Stimulated activated CD4-positive, alpha-beta T cell treated with anti-CD3 and anti-CD28 coated beads, Interleukin-4, amount 100 ng/mL, for 24 hours (primary cell): ENCODE measurements at regions not wholly inside any gene's neighbourhood (a gene's known extent, or its start where the extent isn't known, plus 50 kb on each side); places are given as distances from the start of the nearest gene placed in this dataset.

Source experiments
- DNase-seq: peaks from one replicate; pipeline ENCODE4 v3.0.0-alpha.2; 2020

DNA sequence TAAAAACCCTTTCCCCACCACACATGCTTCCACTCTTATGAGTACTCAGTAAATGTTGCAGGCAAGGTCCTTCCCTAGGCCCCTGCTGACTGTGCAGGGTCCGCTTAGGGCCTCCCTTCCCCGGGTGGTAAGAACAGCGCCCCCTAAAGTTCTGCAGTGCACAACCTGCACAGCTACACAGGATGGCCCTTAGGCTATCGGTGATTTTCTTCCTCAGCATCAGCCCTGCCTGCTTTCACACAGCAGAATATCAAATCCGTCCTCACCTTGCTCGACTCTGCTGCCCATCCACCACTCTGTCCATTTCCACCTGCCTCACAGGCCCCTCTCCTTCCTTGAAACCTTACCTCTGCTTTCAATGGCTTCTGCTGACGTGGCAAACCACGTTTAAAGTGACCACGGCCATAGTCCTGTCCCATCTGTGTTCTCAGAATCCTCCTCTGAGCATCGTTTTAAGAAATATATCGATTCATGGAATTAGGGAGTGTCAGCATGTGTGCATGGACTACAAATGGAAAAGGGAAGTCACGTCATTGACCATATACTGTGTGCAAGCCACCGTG lies 51.4 kb upstream of the TMEM132E start:
- DNase-seq = no peak

DNA sequence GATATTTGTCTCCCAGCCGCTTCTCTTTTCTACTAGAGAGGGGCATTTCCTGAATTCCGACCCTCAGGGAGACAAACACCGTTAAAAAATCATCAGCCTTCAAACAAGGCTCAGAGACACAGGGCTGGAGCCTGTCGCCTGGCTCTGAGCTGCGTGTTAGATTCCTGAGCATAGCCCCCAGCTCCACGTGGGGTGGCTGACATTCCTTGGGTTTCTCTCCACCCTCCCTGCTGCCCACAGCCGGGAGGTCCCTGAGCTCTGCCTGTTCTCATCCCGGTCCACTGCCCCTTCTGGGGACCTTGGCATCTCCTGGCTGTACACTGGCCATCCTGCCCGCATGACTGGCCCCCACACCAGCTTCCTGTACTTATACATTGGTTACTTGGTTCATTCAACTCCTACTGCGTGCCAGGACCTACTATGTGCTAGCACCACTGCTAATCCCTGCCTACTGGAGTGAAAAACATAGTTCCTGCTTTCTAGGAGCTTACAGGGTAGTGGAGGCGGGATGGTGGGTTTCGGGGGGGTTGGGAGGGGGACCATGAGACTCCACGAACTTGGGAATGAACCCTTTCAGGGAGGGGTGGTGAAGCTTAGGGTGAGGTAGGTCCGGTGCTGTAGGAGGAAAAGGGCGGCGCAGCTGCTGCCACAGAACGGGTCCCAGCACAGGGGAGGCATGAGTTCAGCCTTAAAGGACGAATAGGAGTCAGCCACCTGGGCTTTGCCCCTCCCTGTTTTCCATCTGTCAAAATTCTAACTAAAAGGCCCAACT lies 52.1 kb upstream of the TMEM132E start:
- no peak for DNase-seq

DNA sequence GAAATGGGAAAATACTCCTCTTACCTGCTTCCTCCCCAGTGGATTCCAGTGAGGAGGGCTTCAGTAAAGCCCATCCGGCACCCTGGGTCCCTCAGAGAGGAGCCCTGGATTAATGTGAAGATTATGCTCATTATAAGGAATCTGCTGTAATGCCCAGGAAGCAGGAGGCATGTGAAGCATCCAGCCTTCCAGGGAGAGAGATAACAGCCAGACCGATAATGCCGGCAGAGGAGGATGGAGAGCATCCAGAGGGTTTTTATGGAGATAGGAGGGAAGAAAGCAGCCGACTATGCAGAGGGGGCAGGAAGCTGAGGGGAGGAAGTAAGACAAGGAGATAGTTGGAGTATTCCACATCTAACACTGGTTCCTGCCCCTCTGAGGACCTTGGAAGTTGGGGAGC lies 53.7 kb upstream of the TMEM132E start:
- DNase-seq = no peak

DNA sequence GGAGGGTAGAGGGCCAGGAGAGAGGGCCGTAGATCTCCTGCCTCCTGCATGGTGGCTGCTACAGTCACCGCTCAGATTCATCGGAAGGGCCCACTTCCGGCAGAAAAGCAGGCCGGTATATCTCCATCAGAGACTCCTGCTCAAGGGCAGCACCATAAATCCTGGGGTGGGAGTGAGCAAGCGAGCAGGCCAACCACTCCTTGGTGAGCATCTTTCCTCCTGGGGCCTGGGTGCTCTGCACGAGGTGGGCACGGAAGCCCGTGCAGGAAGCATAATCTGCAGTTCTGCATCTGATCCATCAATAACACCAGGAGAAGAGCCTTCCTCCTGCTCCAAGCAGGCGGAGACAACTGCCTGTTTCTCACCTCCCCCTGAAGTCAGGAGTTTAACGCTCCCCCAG lies 57.4 kb upstream of the TMEM132E start:
- DNase-seq = no peak

DNA sequence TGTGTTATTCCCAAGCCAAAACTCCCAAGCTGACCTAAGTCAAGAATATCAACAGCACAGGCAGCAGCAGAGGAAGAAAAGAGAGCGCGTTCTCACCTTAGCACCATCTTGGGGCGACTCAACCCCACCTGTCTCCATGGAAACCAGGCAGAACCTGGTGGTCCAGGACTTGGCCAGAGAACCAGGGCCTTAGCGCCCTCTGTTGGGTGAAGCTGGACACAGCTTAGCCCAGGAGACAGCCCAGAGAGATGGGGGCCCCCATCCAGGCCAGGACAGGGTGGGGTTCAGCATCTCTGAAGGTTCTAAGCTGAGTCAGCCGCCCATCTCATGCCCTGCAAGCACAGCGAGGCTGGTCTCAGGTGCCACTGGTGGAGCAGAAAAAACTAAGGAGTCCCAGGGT lies 60.1 kb upstream of the TMEM132E start:
- no peak for DNase-seq

DNA sequence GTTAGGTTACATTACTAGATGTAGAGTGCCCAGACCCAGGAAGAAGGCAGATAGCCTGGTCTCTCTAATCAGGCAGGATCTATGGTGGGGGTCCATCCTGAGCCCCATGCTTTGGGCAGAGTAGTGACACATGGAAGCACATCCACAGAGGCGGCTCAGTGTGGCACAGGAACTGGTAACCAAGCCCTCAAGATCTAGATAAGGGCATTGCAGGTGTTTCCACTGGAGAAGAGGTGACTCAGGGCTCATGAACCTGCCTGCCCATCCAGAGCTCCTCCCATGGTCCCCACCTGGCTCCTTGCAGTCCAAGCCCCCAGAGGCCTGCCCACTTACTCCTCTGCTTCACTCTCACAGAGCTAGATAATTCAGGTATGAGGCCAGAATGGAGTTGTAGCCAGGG lies 62.0 kb upstream of the TMEM132E start:
- no peak for DNase-seq

DNA sequence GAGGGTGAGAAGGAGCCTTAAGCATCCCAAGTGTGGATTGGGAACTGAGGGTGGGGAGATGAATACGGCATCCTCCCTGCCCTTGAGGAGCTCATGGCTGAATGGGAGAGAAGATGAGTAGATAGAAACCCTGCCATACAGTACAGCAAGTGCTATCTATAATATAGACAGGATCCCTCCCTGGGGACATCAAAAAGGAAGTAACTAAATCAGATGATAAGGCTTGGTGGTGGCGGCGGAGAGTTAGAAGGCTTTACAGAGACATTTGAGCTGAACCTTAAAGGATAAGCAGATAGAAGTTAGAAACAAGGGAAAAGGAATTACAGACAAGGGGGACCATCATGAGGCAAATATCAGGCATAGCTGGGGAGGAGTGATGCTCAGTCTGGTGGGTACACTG lies 67.5 kb upstream of the TMEM132E start:
- no peak for DNase-seq

DNA sequence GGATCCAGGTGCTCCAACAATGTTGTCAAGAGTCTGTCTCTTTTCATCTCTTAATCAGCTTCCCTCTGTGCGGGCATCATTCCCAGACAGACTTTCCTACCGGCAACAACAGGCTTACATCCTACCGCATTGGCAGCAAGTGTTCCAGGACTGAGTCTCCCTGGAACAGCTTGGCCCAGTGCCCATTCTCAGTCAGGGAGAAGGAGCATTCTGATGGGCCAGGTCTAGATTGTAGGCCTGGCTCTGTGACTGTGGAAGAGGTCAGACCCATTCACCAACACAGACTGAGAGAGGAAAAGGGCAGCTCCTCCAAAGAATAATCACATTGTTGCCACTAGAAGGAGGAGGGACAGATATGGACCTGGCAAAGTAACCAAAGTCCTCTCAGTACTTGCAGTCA lies 68.1 kb upstream of the TMEM132E start:
- DNase-seq = no peak

DNA sequence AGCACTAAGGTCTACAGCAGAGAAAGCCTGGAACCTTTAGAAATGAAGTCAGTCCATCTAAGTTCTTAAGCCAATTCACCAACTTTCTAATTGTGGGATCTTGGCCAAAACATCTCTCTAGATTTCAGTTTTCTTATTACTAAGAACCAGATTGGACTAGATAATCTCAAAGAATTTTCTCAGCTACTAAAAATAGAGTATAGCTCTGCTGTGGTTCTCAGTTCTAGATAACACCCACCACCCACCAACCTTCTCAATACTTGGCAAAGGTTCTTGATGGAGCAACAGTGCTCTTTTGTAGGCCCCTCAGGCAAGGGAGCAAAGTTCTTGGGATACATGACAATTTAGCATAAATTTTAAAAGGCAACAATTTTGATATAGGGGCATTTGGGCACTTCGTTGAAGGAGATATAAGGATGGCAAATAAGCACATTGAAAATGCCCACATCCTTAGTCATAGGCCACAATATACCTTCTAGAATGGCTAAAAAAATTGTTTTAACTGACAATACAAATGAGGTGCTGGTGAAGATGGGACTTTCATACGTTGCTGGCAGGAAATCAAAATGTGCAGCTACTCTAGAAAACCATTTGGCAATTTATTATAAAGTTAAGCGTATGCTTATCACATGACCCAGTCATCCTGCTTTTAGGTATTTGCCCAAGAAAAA lies 74.4 kb upstream of the TMEM132E start:
- DNase-seq = no peak

DNA sequence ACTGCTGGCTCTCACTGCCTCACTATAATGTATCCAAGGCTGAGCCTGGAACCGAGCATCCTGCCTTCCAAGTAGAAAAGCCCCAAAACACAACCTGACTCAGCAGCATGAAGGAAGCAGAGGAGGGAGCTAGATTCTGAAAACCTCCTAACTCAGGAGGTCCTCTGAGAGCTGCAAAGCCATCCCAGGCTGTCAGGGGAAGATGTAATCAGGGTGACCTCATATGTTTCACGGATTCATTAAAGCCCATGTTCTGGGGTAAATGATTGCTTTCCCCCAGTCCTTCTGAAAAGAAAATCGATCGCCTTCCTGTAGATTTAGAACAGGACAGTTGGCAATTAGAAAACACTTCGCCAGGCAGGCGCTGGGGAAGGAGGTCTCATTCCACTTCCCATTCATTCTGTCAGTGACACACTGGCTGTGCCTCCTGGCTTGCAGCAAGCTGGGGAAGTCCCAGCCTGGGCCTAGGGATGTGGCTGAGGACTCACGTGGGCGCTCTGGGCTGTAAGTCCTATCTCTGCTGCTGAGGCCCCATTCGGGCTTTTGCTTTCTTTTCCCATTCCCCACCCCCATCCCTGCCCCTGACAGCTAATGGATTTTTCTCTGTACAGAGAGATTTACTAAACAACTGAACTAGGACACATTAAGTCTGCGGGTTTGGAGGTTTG lies 75.7 kb upstream of the TMEM132E start:
- DNase-seq = no peak

DNA sequence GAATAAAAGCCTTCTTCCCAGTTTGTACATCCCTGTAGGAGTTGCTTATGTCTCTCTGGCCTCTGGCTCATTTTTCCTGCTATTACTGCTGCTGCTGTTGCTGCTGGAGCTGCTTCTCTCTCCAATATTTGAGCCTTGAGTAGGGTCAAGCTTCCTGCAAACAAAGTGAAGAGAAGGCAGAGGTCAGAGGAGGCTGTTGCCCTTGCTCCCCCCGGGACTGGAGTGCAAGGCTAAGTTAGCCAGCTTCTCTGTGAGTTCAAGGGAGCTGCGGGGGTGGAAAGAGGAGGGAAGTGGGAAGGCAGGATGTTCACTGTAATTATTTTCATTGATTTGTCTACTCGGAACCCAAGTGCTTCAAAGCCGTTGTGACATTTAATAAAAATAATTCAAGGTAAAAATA lies 77.0 kb upstream of the TMEM132E start:
- no peak for DNase-seq

DNA sequence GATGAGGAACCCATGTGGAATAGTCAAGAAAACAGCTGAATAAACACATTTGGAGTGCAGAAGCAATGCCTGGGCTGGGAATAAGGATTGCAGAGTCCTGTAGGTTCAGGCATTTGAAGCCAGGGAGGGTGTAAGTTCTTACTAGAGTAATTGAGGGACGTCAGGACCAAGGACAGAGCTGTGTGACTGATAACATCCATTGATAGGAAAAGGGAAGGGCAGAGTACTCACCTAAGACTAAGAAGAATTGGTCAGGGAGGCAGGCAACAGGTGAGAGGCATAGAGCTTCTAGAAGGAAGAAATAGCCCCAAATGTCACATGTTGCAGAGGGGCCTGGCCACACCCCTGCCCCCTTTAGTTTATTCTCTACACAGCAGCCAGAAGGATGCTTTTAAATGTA lies 79.8 kb upstream of the TMEM132E start:
- DNase-seq = no peak

DNA sequence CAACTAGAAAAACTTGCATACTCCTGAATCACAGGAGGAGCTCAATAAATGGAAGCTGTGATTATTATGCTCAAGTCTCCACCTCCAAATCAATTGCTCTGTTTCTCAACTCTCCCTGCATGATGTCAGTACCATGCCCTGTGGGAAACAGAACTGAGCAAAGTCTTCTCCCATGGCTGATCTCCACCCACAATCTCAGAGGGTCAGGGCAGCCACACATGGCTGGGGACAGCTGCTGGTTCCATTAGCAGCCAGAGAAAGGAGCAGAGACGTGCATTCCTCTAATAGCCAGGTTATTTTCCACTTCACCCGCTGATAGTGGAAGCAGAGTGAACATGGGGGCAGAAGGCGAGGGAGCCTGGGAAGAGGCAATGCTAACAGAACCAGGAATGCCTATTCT lies 85.5 kb upstream of the TMEM132E start:
- DNase-seq = no peak

DNA sequence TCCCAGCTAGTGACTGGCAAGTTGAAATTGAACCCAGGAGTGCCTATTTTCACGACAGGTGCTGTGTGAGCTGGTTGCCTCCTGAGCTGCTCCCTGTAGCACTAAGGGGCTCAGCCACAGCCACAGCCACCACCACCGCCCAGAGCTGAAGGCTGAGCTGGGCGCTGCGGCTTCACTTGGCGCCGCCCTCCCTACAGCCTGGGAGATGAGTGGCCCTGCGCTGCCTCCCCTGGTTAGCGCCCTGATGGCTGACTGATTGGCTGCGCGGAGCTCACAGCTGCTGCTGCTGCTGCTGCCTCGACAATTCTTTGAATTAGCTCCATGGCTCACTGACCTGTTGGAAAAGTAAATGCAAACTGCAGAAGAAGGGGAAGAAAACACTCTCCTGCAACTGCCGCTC lies 91.8 kb upstream of the TMEM132E start:
- no peak for DNase-seq

DNA sequence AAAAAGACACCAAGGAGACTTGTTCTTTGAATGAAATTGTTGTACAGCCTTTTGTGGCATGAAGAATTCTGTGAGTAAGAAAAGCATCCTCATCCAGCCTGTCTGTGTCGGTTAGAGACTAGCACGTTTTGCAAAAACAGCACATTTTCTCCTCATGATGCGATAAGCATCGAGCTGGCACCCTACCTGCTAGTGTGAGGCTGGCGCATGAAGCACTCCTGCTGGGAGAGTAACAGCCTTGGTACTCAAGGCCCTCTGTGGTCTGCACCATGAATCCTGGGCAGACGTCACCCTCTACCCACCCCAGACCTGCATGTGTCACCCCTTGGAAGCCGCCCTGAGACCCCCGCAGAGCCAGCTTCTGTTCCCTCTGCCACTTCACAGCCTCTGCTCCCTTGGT lies 92.6 kb upstream of the TMEM132E start:
- no peak for DNase-seq

DNA sequence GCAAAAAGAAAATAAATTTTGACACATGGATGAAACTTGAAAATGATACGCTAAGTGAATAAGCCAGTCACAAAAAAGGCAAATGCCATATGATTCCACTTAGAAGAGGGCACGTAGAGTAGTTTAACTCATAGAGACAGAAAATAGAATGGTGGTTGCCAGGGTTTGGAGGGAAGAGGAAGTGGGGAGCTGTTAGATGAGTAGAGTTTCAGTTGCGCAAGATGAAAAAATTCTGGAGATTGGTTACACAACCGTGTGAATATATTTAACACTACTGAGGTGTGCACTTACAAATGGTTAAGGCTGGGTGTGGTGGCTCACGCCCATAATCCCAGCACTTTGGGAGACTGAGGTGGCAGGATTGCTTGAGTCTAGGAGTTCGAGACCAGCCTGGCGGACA lies 93.4 kb upstream of the TMEM132E start:
- no peak for DNase-seq

DNA sequence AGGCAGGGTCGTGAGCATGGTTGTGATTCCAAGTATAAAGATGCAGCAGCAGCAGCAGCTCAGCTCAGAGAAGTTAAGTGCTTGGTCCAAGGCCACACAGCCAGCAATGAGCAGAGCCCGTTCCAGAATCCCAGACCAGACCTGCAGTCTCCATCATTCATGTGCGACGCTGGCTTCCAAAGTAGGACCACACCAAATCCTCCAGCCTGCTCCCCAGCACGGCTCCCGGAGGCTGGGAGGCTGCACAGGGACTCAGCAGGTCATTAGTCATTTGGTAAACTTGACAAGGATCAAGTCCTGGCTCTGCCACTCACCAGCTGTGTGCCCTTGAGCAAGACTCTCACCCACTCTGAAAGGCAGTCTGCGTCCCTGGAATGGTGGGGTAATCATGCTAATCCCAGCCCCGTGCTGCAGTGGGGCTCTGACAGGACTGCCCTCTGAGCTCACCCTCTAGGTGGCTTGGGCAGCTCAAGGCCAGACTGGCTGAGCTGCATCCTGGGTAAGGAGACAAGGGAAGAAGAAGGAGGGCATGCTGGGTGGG lies 95.1 kb upstream of the TMEM132E start:
- no peak for DNase-seq

DNA sequence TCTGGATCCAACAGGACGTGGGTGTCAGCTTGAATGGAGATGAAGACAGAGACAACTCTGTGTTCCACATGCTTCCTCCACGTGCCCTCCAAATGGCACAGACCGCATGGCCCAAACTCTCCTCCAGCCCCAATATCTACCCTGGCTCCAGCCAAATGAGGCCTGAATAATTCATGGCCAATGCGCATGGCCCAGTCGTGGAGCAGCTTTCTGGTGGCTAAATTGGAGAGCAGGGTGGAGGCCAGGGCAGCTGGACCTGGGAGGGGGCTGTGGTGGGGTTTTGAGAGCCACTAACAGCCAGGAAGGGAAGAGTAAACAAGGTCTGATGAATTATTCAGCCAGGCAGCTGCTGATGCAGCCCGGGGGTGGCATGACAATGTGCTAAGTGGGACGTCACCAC lies 96.7 kb upstream of the TMEM132E start:
- no peak for DNase-seq

DNA sequence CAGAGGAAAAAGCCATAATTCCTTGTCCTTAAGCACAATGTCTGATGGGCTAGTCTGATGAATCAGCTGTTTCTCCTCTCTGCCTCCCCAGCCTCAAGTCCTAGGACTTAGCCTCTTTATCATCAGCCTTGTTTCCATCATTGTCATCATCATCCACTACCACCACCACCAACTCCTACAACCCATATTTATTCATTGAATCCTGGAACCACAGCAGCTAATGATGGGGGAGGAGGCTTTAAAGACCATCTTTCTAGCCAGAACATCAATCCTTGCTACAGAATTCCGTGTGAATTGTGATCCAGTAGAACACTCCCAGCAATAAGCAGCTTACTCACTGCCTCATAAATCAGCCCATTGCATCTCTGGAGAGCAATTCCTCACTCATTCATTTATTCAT lies 97.6 kb upstream of the TMEM132E start:
- no peak for DNase-seq

DNA sequence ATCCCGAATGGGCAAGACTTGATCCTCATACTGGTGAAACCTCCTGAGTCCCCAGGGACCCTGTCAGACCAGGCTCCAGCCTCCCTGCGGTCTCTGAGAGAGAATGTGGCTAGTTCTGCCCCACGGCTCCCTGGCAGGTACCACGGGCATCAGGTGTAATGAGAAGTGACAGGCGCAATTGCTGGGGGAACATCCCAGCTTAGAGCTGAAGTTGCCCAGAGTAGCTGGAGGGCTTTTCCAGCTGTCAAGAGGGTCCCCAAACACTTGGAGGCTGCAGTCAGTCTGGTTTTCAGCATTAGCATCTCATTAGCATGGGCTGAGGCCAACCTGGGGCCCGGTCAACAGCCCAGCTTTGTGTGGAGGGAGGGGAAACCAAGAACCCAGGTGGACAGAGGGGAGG lies 100.0 kb upstream of the TMEM132E start:
- DNase-seq = no peak

DNA sequence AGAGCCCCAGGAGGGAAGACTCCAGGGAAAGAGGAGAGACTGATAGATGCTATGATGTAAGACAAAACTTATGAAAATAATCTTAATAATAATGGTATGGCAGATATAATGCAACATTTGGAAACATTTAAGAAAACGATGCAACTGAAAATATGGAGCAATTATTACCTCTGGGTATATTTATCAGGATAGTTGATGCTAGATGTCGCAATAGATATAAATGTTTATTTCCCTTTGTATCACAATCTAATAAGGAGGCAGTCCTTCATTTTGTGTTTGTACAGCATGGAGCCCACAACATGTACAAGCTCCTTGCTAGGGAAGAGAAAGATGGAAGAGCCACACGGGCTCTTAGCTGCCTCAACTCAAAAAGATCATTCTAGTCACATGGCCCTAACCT lies 101.1 kb upstream of the TMEM132E start:
- no peak for DNase-seq

DNA sequence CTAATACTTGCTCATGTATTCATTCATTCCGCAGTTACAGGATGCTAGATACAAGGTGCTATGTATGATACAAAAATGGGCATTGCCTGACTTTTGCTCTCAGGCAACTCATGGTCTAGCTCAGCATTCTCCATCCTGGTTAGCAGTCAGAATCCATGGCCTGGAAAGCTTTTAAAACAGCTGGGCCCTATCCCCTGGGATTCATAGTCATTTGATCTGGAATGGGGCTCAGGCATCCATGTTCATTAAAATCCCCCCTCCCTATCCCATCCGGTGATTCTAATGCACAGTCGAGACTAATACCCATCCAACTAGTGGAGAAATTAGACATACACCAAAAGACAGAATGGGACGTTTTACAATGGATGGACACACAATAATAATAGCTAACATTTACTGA lies 104.1 kb upstream of the TMEM132E start:
- no peak for DNase-seq

DNA sequence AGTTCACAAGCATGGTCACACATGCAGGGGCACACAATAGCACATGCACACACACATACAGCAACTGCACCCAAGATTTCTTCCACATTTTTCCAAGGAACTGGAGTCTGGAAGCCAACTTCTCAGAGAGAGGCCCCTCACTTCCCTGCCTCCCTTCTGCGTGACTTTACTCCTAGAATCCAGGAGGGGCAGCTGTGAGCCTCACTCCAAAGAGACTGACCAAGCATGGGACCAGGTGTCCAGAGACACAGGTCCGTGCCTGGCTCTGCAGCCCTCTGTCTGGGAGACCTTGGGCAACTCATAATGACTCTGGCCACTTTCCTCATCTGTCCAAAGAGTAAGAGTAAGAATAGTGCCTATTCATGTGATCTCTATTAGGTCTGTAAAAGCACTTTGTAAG lies 104.7 kb upstream of the TMEM132E start:
- no peak for DNase-seq

DNA sequence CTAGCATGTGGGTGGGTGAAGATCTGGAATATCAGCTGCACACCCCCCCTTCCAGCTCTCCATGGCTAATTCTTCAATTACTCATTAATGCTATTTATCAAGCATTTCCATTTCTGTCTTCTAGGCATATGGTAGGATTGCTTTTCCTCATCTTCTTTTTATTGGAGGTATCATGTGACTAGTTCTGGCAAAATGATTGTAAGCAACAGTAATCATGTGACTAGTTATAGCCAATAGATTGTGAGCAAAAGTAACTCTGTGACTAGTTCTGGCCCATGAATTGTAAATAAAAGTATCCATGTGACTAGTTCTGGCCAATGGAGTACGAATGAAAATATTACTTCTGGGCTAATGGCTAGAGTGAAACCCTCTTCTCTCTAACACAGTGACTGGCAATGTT lies 107.0 kb upstream of the TMEM132E start:
- DNase-seq = no peak
